Breast epithelium (tissue), 4 donors: ENCODE measurements at regions not wholly inside any gene's neighbourhood (a gene's known extent, or its start where the extent isn't known, plus 50 kb on each side); places are given as distances from the start of the nearest gene placed in this dataset.

Experiments used
- DNase-seq, 2 donors: peaks; one replicate each; pipeline ENCODE4 v3.0.0-alpha.2; 2019; ENCODE audit warnings: low spot score in 2 of 2
- H3K27ac ChIP-seq, 2 donors: fragments of 200-600 bp; sonication (generic) in 1 of 2; one replicate each; pipeline ENCODE4 v1.5.1; 2016 to 2019; ENCODE audit warnings: mild to moderate bottlenecking in 1 of 2
- H3K27me3 ChIP-seq, 2 donors: fragments of 200-600 bp; sonication (generic) in 1 of 2; one replicate each; pipeline versions ENCODE4 v1.5.1 to v1.6.0; 2017 to 2019; ENCODE audit warnings: control low read depth in 1 of 2, mild to moderate bottlenecking in 1 of 2
- H3K36me3 ChIP-seq: fragments of 200-600 bp; one replicate; pipeline ENCODE4 v1.5.1; 2019
- H3K4me1 ChIP-seq, 2 donors: fragments of 200-600 bp; sonication (generic); one replicate each; pipeline ENCODE4 v1.5.1; 2016 to 2019; ENCODE audit warnings: control low read depth in 1 of 2
- H3K4me3 ChIP-seq, 3 donors: fragments of 200-600 bp; sonication (generic); 1 replicate in 2 of 3; 2 replicates in 1 of 3; pipeline ENCODE4 v1.5.1; 2016 to 2019; ENCODE audit warnings: mild to moderate bottlenecking in 3 of 3, moderate library complexity in 2 of 3
- H3K9me3 ChIP-seq, 2 donors: fragments of 200-600 bp; sonication (generic) in 1 of 2; one replicate each; pipeline ENCODE4 v1.5.1; 2016 to 2019; ENCODE audit warnings: control low read depth in 1 of 2
- POLR2A ChIP-seq: fragments of 450-650 bp; IDR thresholded peaks from one replicate; pipeline ENCODE4 v1.6.1; 2016; ENCODE audit warnings: antibody characterized with exemption, mild to moderate bottlenecking, moderate library complexity
- POLR2AphosphoS5 ChIP-seq, 3 donors: sonication (generic); formaldehyde crosslinking; IDR thresholded peaks; one replicate each; pipeline ENCODE4 v1.6.1; 2017; ENCODE audit warnings: antibody characterized with exemption in 3 of 3
- intact Hi-C: fragments of 100-400 bp; cut with DNase I; formaldehyde crosslinking; loops from one replicate; pipeline ENCODE4 v1.15.1; 2023; ENCODE audit warnings: low total_unique reads
- TF ChIP-seq, protein P1 (sequence below), 3 donors: fragments of 450-650 bp; IDR thresholded peaks; one replicate each; pipeline ENCODE4 v1.5.1; 2016 to 2017; ENCODE audit warnings: antibody characterized with exemption in 3 of 3, mild to moderate bottlenecking in 3 of 3, moderate library complexity in 3 of 3

GRCh38 chr20:56060486-56060885 lies 55.2 kb upstream of the CBLN4 start:
- DNase-seq, result no peak
- H3K36me3 ChIP-seq, result no peaks in the 10 kb centered on the region
- no peaks in the 10 kb centered on the region for H3K4me1 ChIP-seq
- intact Hi-C loops, result loop anchor here (5.0 kb wide), 1 partner anchor 848 kb away; no protein-coding TSS in a partner anchor
- H3K27ac ChIP-seq, result no peak overlapping the region
- H3K9me3 ChIP-seq, result no peaks in the 10 kb centered on the region
- no peak overlapping the region for H3K4me3 ChIP-seq
- no peak for TF ChIP-seq POLR2A
- TF ChIP-seq, protein P1, sequence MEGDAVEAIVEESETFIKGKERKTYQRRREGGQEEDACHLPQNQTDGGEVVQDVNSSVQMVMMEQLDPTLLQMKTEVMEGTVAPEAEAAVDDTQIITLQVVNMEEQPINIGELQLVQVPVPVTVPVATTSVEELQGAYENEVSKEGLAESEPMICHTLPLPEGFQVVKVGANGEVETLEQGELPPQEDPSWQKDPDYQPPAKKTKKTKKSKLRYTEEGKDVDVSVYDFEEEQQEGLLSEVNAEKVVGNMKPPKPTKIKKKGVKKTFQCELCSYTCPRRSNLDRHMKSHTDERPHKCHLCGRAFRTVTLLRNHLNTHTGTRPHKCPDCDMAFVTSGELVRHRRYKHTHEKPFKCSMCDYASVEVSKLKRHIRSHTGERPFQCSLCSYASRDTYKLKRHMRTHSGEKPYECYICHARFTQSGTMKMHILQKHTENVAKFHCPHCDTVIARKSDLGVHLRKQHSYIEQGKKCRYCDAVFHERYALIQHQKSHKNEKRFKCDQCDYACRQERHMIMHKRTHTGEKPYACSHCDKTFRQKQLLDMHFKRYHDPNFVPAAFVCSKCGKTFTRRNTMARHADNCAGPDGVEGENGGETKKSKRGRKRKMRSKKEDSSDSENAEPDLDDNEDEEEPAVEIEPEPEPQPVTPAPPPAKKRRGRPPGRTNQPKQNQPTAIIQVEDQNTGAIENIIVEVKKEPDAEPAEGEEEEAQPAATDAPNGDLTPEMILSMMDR (IDR thresholded peaks at IDR 0.05), result no peak
- no peaks in the 10 kb centered on the region for H3K27me3 ChIP-seq

GRCh38 chr20:56069016-56069415 lies 63.7 kb upstream of the CBLN4 start:
- H3K27ac ChIP-seq, result no peak overlapping the region

GRCh38 chr20:56072165-56072564 lies 66.8 kb upstream of the CBLN4 start:
- TF ChIP-seq POLR2A (no peak), POLR2AphosphoS5 (IDR thresholded peaks at IDR 0.05) (no peak)
- TF ChIP-seq, protein P1 (IDR thresholded peaks at IDR 0.05), result no peak
- Histone ChIP-seq H3K4me1 (no peaks in the 10 kb centered on the region), H3K27ac (no peak overlapping the region), H3K36me3 (no peaks in the 10 kb centered on the region), H3K27me3 (no peaks in the 10 kb centered on the region), H3K4me3 (no peak overlapping the region), H3K9me3 (peaks cover 4 to 10% of the 10 kb centered on the region in 2 donors)
- no peak for DNase-seq
- intact Hi-C loops, result no loop called here

More at GRCh38 chr20:56069016-56069415, 63.7 kb upstream of the CBLN4 start:
- Histone ChIP-seq H3K4me1 (no peaks in the 10 kb centered on the region), H3K9me3 (peaks cover 0 to 8% of the 10 kb centered on the region in 2 donors), H3K4me3 (no peak overlapping the region), H3K27me3 (no peaks in the 10 kb centered on the region), H3K36me3 (no peaks in the 10 kb centered on the region)
- intact Hi-C loops, result no loop called here
- no peak for TF ChIP-seq POLR2AphosphoS5 (IDR thresholded peaks at IDR 0.05)
- TF ChIP-seq, protein P1 (IDR thresholded peaks at IDR 0.05), result no peak
- TF ChIP-seq POLR2A, result no peak
- DNase-seq, result no peak

DNA sequence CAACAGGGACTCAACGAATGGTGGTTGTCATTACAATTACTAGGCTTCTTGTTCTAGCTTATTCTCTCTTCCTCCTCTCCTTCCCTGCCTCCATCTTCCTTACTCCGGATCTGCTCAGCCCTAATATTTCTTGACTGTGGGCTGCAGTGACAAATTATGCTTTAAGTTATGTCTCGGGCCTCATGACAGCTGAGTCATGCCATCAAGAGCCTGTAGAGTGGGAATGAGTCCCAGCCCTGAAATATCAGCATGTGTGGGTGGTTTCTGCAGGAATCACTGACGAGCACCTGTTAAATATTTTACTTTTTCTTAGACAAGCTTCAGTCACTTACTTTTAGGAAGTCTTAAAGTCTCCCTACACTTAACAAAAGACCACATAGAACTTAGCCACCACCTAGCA lies 83.1 kb upstream of the CBLN4 start:
- no peak for TF ChIP-seq POLR2AphosphoS5 (IDR thresholded peaks at IDR 0.05)
- TF ChIP-seq, protein P1 (IDR thresholded peaks at IDR 0.05), result no peak
- no peak for TF ChIP-seq POLR2A
- H3K36me3 ChIP-seq, result no peaks in the 10 kb centered on the region
- no peak overlapping the region for H3K27ac ChIP-seq
- H3K4me1 ChIP-seq, result no peaks in the 10 kb centered on the region
- H3K9me3 ChIP-seq, result peaks cover 2 to 6% of the 10 kb centered on the region in 2 donors
- H3K27me3 ChIP-seq, result no peaks in the 10 kb centered on the region
- DNase-seq, result no peak
- H3K4me3 ChIP-seq, result no peak overlapping the region
- intact Hi-C loops, result no loop called here

GRCh38 chr20:56091628-56092234 lies 86.4 kb upstream of the CBLN4 start:
- Histone ChIP-seq H3K9me3 (peaks cover 14 to 29% of the 10 kb centered on the region in 2 donors), H3K27me3 (no peaks in the 10 kb centered on the region), H3K27ac (no peak overlapping the region), H3K36me3 (no peaks in the 10 kb centered on the region), H3K4me3 (no peak overlapping the region), H3K4me1 (no peaks in the 10 kb centered on the region)
- no peak for TF ChIP-seq POLR2A
- TF ChIP-seq, protein P1 (IDR thresholded peaks at IDR 0.05), result no peak
- no peak for TF ChIP-seq POLR2AphosphoS5 (IDR thresholded peaks at IDR 0.05)
- intact Hi-C loops, result no loop called here
- no peak for DNase-seq
